ENCODE measurements at regions not wholly inside any gene's neighbourhood (a gene's known extent, or its start where the extent isn't known, plus 50 kb on each side); places are given as distances from the start of the nearest gene placed in this dataset.
A peak's percentile ranks its signal among the peaks of the same experiment; 100 is the strongest.
"Not testable (repeated sequence)": the region's sequence is repeated elsewhere in the genome, so short reads cannot be mapped to it uniquely, and the experiment has no call there.

- ATAC-seq = peak in 1 of 2 donors; percentile 15
- intact Hi-C loops (cut with DNase I) = no loop called here
- DNase-seq = no peak
These were observed 2370.7 kb downstream of the PCDH7 start for GRCh38 chr4:33090910-33091309.

DNA sequence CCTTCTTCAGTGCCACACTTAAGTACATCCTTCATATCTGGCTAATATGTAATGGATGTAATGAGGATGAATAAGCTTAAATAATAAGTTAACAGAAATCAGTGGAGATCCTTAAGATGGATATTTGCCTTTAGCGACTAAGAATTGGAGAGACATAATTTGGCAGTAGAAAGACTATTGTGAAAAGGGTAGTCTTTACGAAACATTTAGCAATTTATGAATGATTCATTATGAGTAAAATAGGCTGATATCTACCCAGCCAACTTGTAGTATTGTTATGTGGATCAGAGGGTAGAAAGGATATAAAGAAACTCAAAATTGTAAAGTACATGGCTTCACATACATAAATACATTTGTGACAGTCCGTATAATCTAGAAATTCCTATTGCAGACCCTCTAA, 2371.8 kb downstream of the PCDH7 start:
- intact Hi-C loops (cut with DNase I) = no loop called here
- no peak for ATAC-seq

DNA sequence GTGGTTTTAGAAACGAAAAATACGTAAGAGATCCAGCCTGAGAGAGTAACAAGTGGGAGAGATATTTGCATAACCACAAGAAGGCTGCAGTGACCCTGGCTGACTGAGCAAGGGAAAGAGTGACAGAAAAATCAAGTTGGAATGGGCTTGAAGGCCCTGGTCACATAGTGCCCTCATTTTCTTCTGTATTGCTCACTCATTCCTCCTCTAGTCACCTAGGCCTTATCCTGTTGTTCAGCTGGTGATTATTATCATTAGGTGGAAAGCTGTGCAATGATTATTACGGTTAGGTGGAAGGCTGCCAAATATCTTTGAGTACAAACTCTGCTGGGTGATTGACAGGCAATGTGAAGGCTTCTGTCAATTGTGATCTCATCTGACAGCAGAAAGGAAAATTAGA, 2384.1 kb downstream of the PCDH7 start:
- intact Hi-C loops (cut with DNase I) = no loop called here
- no peak for ATAC-seq
- DNase-seq = no peak

More for the DNA sequence above, 2371.8 kb downstream of the PCDH7 start:
- no peak for DNase-seq

GRCh38 chr4:33107814-33108213, 2387.6 kb downstream of the PCDH7 start:
- no peak for DNase-seq
- ATAC-seq = no peak
- intact Hi-C loops (cut with DNase I) = no loop called here

DNA sequence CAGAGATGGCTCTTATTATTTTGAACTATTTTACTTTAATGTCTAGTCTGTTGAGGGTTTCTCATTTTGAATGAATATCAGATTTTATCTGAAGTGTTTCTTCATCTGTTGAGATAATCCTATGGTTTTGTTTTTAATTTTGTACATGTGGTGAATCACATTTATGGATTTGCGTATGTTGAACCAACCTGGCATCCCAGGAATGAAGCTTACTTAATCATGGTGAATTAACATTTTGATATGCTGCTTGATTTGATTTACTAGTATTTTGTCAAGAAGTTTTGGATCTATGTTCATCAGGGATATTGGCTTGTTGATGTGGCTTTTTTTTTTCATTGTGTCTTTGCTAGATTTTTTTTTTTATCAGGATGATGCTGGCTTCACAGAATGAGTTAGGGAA, 2390.9 kb downstream of the PCDH7 start:
- no peak for DNase-seq
- intact Hi-C loops (cut with DNase I) = no loop called here
- no peak for ATAC-seq

DNA sequence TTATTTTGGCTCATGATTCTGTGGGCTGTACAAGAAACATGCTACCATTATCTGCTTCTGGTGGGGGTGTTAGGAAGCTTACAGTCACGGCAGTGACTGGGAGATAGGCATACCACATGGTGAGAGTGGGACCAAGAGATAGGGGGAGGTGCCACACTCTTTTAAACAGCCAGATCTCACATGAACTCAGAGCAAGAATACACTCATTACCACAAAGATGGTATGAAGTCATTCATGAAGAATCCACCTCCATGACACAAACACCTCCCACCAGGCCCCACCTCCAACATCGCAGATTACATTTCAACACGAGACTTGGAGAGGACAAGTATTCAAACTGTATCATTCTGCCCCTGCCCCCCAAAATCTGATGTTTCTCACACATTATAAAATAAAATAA, 2396.7 kb downstream of the PCDH7 start:
- DNase-seq = no peak
- no peak for ATAC-seq
- intact Hi-C loops (cut with DNase I) = no loop called here

DNA sequence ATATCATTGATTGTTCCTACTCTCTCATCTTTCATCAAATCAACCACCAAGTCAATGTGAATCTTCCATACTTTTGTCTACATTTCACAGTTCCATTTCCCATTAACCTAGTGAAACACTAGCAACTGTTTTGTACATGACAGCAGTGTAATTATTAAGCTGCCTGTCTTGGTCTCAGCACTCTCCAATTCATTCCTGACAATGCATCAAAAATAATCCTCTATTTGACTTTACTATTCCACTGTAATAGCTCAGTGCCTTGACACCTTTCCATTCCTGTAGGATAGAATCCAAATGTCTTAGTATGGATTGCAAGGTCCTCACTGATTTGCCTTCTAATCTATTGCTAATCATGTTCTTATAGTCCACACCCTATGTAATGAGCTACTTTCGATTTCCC, 2405.8 kb downstream of the PCDH7 start:
- DNase-seq = no peak

DNA sequence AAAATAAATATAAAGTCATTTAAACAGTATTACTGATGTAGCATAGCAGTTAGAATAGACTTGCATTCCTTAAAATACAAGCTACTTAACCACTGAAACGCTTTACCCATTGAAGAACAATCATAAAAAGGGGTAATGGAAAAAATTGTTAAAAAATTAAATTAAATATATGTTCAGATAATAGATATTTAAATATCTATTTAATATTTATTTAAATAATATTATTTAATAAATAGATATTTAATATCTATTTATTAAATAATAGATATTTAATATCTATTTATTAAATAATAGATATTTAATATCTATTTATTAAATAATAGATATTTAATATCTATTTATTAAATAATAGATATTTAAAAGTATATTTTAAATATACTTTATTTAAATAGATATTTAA, 2410.5 kb downstream of the PCDH7 start:
- intact Hi-C loops (cut with DNase I); DNase-seq; ATAC-seq: not testable (repeated sequence)

More for the DNA sequence above, 2405.8 kb downstream of the PCDH7 start:
- ATAC-seq = no peak
- intact Hi-C loops (cut with DNase I) = no loop called here

DNA sequence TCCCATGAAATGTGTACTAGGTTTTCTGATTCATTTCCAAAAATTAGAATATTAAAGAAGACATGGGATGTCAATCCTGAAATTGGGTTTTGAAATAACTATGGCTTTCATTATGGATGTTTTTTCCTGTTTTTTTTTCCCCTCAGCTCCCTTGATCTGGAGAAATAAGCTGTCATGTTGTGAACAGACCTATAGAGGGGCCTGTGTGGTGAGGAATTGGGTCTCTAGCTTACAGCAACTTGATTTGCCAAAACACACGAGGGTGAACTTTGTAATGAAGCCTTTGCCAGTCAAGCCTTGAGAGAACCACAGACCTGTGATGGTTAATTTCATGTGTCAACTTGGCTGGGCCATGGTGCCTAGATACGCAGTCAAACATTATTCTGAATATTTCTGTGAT, 2413.6 kb downstream of the PCDH7 start:
- DNase-seq (no peak), ATAC-seq (no peak)
- intact Hi-C loops (cut with DNase I) = no loop called here

DNA sequence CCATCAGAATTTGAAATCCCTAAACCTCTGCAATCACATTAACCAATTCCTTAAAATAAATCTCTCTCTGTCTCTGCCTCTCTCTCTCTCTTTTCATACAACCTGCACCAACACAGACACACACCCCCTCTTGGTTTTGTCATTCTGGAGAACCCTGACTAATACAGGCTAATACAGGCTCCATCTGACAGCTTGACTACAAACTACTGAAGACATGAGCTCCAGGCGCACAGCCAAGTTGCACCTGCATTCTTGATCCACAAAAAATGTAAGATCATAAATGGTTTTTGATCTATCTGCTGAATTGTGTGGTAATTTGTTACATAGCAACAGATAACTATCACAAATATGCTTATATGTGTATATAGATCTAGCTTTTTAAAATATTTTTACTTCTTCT, 2414.2 kb downstream of the PCDH7 start:
- intact Hi-C loops (cut with DNase I) = no loop called here
- no peak for ATAC-seq
- DNase-seq = no peak

DNA sequence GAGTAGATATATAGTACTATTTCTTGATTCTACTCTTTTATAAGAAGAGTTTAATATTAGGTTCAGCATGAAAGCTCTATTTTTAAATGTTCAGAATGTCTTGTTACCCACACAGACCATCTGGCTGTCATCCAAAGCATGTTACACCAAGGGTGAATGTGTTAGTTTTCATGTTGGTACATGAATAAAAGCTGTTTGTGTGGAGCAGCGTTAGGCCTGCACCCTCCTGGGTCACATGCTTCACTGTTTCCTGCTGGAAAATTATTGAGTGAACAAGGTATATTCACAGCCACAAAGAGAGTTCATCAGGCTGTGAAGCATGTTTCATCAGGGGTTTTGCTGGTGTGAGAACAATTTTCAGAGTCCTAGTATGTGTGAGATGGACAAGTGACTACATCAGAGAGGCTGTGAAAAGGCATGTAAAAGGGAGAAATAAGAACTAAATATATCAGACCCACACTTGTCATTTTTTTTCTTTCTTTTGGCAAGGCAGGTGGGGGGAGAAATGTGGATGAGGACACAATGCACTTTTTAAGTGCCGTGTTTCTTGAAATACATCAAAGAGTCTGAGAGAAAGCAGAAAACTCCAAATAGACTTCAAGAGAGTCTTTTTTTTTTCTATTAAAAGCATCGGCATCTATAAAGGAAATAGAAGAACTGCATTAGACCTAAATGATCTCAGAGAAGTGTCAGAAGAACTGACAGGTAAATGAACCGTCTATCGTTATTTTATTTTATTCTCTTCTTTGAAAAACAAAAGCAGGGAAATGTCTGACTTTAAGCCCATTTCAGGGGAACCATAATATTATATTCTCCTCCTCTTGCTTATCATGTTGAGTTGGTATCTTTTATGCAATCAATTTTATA, 2429.7 kb downstream of the PCDH7 start:
- DNase-seq (no peak), ATAC-seq (no peak)
- intact Hi-C loops (cut with DNase I) = no loop called here

GRCh38 chr4:33150525-33150910, 2430.3 kb downstream of the PCDH7 start:
- intact Hi-C loops (cut with DNase I) = no loop called here
- ATAC-seq (no peak), DNase-seq (no peak)

- ATAC-seq (peak in 1 of 2 donors; percentile 30), DNase-seq (no peak)
- intact Hi-C loops (cut with DNase I) = no loop called here
These were observed 2440.0 kb downstream of the PCDH7 start for GRCh38 chr4:33160126-33160525.

DNA sequence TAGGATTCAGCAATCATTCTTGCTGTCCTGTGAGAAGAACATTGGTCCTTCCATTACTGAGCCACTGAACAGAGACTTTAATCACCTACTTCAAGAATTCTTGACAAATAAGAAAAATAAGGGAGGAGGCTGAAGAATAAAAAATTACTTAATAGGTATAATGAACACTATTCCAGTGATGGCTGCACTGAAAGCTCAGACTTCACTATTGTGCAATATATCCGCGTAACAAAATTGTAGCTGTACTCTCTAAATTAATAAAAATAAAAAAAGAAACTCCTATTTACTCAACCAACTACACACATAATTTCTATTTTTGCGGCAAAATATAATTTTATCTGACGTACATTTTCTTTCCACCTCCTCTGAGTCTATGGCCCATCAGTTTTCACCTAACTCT, 2441.0 kb downstream of the PCDH7 start:
- DNase-seq = no peak
- ATAC-seq = no peak
- intact Hi-C loops (cut with DNase I) = no loop called here

DNA sequence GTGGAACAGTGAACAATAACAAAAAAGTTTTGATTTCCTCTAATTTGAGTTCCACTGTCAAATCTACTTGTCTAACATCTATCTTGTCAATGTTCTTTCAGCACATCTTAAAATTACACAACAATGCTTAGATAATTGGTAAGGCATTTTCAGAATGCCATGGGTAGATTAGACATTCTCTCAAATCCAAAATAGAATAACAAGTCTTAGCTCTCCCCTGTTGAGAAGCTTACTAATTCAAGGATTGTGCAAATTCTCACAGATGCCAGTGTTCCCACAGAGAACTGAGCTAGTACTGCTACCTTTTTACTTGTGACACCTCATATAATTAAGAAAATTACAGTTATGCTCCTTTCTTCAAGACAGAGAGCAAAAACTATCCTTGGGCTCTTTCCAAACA, 2442.0 kb downstream of the PCDH7 start:
- ATAC-seq (peak in 1 of 2 donors; percentile 50), DNase-seq (no peak)
- intact Hi-C loops (cut with DNase I) = no loop called here

- intact Hi-C loops (cut with DNase I) = no loop called here
- ATAC-seq (no peak), DNase-seq (no peak)
These were observed 2451.8 kb downstream of the PCDH7 start for GRCh38 chr4:33171873-33172525.

DNA sequence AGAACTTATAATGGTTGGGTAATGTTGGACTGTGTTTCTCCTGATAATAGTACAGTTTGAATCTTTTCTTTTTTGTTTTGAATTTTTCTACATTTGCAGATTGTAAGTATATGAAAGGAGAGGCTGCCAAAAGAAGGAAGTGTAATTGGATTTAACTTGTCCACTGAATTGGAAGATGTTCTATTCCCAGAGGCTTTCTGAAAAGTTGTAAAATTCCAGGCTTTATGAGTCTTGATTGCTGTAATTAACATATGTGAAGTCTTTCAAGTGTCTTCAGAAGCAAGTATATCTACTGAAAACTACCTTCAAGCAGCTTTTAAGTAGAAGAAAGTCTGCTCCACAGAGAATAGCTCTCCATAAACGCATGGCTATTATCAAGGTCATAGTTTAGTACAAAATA, 2456.4 kb downstream of the PCDH7 start:
- intact Hi-C loops (cut with DNase I) = no loop called here
- no peak for DNase-seq
- no peak for ATAC-seq

DNA sequence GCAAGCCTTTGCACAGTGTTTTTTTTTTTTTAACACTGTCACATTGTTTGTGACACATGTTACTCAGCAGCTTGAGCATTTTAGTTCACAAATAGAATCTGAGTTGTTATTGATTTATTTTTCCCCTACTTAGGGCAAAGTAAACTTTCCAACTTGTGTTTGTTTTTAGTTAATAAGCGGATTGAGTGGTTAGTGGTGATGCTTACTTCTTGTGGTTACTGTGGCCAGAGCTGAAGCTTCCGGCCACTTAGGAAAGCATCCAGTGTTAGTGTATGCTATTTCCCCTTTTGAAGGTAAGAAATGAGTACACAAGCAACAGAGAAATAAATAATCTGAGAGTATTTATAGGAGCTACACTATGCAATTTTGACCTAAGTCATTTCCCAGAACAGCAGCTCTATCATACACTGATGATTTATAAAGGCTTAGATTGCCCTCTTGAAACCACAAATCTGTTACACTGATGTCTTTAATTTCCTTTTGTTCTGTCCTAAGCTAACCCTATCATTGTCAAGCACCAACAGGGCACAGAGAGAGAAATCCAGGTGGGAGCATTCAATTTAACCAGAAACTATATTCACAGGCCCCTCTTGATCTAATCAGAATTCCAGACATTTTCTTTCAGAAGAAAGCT, 2464.6 kb downstream of the PCDH7 start:
- intact Hi-C loops (cut with DNase I) = no loop called here
- no peak for DNase-seq
- ATAC-seq = no peak

- ATAC-seq = no peak
- no peak for DNase-seq
- intact Hi-C loops (cut with DNase I) = no loop called here
These were observed 2466.9 kb downstream of the PCDH7 start for GRCh38 chr4:33187035-33187434.

- intact Hi-C loops (cut with DNase I) = no loop called here
- DNase-seq = no peak
- ATAC-seq = no peak
These were observed 2468.6 kb downstream of the PCDH7 start for GRCh38 chr4:33188733-33189132.

Measured in left cardiac atrium (tissue), 4 donors.